Vagina (tissue), 2 donors: ENCODE measurements at regions not wholly inside any gene's neighbourhood (a gene's known extent, or its start where the extent isn't known, plus 50 kb on each side); places are given as distances from the start of the nearest gene placed in this dataset.

Experiments used
- DNase-seq, 2 donors: peaks; one replicate each; pipeline ENCODE4 v3.0.0-alpha.2; 2017; ENCODE audit errors: extremely low spot score in 2 of 2
- H3K27ac ChIP-seq: fragments of 200-600 bp; sonication (generic); one replicate; pipeline ENCODE4 v1.5.1; 2019
- H3K27me3 ChIP-seq: fragments of 200-600 bp; sonication (generic); one replicate; pipeline ENCODE4 v1.5.1; 2019
- H3K36me3 ChIP-seq, 2 donors: fragments of 200-600 bp; sonication (generic); one replicate each; pipeline ENCODE4 v1.5.1; 2017 to 2019
- H3K4me1 ChIP-seq: fragments of 200-600 bp; sonication (generic); one replicate; pipeline ENCODE4 v1.5.1; 2019
- H3K4me3 ChIP-seq, 2 donors: fragments of 200-600 bp; sonication (generic); 1 replicate in 1 of 2; 2 replicates in 1 of 2; pipeline ENCODE4 v1.5.1; 2016 to 2019
- H3K9me3 ChIP-seq: fragments of 200-600 bp; sonication (generic); one replicate; pipeline ENCODE4 v1.5.1; 2019
- POLR2A ChIP-seq, 2 donors: fragments of 450-650 bp; IDR thresholded peaks; one replicate each; pipeline ENCODE4 v1.6.1; 2017; ENCODE audit warnings: antibody characterized with exemption in 2 of 2, mild to moderate bottlenecking in 2 of 2, moderate library complexity in 2 of 2
- POLR2AphosphoS5 ChIP-seq, 2 donors: sonication (generic); formaldehyde crosslinking; IDR thresholded peaks; one replicate each; pipeline ENCODE4 v1.9.0; 2017; ENCODE audit warnings: antibody characterized with exemption in 2 of 2, mild to moderate bottlenecking in 2 of 2, low read depth in 1 of 2; ENCODE audit not compliant: insufficient read depth in 1 of 2
- intact Hi-C: fragments of 100-400 bp; cut with DNase I; formaldehyde crosslinking; loops from one replicate; pipeline ENCODE4 v1.15.1; 2023
- TF ChIP-seq, protein P1 (sequence below), 3 experiments: fragments of 450-650 bp in 2 of 3; fragments of 200-600 bp in 1 of 3; sonication (generic) in 1 of 3; IDR thresholded peaks; one replicate each; pipeline ENCODE4 v1.5.1; 2017 to 2019; ENCODE audit warnings: antibody characterized with exemption in 3 of 3, mild to moderate bottlenecking in 2 of 3, moderate library complexity in 2 of 3

DNA sequence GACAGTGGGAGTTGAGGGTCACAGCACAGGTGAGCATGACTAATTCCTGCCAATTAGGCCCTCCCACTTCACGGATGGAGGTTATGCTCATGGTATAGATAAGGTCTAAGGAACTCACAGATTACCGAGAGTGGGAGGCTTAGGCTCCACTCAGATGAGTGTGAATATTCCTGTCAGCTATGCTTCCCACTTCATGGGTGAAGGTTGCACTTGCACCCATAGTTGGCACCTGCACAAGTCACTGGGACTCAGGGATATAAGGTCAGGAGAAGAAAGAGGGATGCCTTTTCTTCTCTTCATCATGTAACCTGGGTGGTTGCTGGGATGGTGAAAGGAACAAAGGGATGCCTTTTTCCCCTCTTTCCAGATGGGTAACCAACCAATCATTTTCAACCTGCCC is 264.9 kb upstream of the TNC start:
- no peak overlapping the region for H3K27ac ChIP-seq
- intact Hi-C loops, result no loop called here
- TF ChIP-seq POLR2A (IDR thresholded peaks at IDR 0.05), result no peak
- no peak overlapping the region for H3K4me3 ChIP-seq
- DNase-seq, result no peak
- H3K9me3 ChIP-seq, result peaks cover 5% of the 10 kb centered on the region
- H3K4me1 ChIP-seq, result no peaks in the 10 kb centered on the region
- no peaks in the 10 kb centered on the region for H3K36me3 ChIP-seq
- no peaks in the 10 kb centered on the region for H3K27me3 ChIP-seq

DNA sequence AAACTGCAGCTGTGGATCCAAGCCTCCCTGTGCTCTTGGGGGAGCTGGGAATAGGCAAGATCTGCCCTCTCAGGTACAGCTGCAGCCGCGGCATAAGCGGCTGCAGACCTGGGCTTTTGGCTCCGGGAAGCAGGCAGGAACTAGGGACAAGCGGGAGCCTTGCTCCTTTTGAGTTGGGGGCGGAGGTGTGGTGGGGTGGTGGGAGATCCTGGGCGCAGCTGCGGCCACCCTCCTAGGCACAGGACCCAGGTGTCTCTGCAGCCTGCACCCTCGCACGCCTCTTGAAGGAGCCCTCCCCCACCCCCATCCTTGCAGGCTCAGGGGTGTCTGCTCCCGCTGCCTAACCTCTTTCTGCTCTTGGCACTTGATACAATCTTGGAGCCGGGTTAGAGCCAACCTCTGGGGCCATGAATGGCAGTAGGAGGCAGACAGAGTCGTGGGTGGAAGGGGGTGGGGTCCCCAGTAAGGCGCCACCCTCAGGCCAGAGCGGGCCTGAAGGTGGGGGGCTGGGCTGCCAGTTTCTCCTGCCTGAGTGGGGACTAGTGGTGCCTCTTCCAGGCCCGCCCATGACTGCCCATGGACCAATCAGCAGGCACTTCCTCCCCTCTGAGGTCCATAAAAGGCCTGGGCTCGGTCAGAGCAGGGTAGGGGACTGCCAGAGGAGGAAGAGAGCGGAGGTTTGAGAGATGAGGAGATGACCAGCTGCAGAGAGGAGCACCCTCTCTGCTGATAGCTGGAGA is 267.6 kb upstream of the TNC start:
- intact Hi-C loops, result no loop called here
- TF ChIP-seq POLR2AphosphoS5 (IDR thresholded peaks at IDR 0.05; ENCODE audit: insufficient read depth in 1 of 2, low read depth in 1 of 2), result no peak
- TF ChIP-seq, protein P1, sequence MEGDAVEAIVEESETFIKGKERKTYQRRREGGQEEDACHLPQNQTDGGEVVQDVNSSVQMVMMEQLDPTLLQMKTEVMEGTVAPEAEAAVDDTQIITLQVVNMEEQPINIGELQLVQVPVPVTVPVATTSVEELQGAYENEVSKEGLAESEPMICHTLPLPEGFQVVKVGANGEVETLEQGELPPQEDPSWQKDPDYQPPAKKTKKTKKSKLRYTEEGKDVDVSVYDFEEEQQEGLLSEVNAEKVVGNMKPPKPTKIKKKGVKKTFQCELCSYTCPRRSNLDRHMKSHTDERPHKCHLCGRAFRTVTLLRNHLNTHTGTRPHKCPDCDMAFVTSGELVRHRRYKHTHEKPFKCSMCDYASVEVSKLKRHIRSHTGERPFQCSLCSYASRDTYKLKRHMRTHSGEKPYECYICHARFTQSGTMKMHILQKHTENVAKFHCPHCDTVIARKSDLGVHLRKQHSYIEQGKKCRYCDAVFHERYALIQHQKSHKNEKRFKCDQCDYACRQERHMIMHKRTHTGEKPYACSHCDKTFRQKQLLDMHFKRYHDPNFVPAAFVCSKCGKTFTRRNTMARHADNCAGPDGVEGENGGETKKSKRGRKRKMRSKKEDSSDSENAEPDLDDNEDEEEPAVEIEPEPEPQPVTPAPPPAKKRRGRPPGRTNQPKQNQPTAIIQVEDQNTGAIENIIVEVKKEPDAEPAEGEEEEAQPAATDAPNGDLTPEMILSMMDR (IDR thresholded peaks at IDR 0.05), result no peak
- TF ChIP-seq POLR2A (IDR thresholded peaks at IDR 0.05), result no peak
- peaks cover 5% of the 10 kb centered on the region for H3K9me3 ChIP-seq

DNA sequence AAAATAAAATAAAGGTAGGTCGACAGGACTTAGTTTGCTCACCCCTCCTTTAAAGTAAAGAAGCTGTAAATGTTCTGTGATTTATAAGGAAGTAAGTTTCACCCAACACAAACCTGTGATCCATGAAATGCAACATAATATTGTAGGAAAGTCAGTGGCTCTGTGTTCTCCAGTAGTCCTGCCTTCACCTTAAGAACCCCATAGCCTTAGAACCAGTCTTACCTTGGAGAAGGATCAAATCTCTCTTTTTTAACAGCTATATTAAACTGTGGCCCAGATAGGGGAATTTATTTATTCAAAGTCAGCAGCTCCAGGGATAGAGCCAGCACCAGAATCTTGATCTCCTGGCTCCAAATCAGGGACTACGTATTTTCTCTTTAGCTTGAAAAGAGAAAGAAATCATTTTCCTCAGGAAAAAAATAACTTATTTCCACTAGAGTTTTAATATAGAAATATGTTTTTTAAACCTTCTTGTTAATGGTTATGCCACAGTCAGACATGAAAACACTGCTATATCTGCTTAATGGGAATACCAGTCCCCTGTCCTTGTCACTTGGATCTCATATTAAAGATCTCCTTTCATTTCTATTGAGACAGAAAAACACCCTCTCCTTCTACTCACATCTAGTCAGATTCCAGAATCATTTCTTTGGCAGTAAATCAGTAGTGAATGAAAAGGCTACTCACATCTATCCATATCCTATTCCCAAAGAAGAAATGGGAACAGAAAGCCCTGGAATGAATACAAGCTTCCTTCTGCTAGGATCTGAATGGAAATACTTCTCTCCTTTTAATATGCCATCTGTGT is 269.2 kb upstream of the TNC start:
- H3K4me3 ChIP-seq, result no peak overlapping the region
- peak overlapping the region; percentile 13 for H3K27ac ChIP-seq
- no peaks in the 10 kb centered on the region for H3K27me3 ChIP-seq
- no peak for TF ChIP-seq POLR2A (IDR thresholded peaks at IDR 0.05)
- TF ChIP-seq, protein P1 (IDR thresholded peaks at IDR 0.05), result no peak
- no peak for TF ChIP-seq POLR2AphosphoS5 (IDR thresholded peaks at IDR 0.05; ENCODE audit: insufficient read depth in 1 of 2, low read depth in 1 of 2)
- DNase-seq, result no peak
- H3K36me3 ChIP-seq, result no peaks in the 10 kb centered on the region
- H3K4me1 ChIP-seq, result no peaks in the 10 kb centered on the region
- H3K9me3 ChIP-seq, result peaks cover 5% of the 10 kb centered on the region
- intact Hi-C loops, result no loop called here

More for the DNA sequence above, 267.6 kb upstream of the TNC start:
- Histone ChIP-seq H3K36me3 (no peaks in the 10 kb centered on the region), H3K27ac (no peak overlapping the region), H3K27me3 (no peaks in the 10 kb centered on the region), H3K4me3 (no peak overlapping the region), H3K4me1 (no peaks in the 10 kb centered on the region)
- no peak for DNase-seq

DNA sequence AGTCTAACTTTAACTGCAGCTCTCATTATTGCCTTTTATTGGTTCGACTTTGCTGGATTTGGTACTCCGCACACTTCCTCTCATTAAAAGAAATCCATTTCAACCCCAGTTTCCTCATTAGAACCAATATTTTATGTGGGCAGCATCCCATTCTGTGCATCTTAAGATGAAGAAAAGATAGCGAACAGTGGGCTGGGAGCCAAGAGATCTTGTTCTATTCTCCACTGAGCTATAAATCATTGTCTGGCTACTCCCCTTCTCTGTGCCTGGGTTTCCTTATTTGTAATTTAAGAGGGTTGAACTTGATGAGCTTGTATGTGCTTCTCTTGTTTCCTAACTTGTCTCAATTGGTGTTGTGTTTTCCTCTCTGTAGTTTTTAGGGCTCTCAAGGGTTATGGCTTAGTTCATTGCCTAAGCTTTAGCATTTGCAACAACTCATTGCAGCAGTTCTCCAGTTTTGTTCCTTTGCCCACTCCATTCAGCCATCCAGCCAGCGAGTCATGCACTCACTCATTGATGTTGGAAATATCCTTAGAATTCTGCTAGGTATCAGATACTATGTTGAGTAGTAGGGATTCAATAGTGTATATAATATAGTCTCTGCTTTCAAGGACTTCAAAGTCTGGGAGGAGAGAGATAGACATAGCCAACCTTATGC is 273.3 kb upstream of the TNC start:
- H3K4me1 ChIP-seq, result peaks cover 8% of the 10 kb centered on the region
- H3K27me3 ChIP-seq, result no peaks in the 10 kb centered on the region
- no peak overlapping the region for H3K27ac ChIP-seq
- intact Hi-C loops, result no loop called here
- H3K36me3 ChIP-seq, result no peaks in the 10 kb centered on the region
- no peak overlapping the region for H3K4me3 ChIP-seq
- H3K9me3 ChIP-seq, result no peaks in the 10 kb centered on the region
- DNase-seq, result no peak
- TF ChIP-seq POLR2AphosphoS5 (IDR thresholded peaks at IDR 0.05; ENCODE audit: insufficient read depth in 1 of 2, low read depth in 1 of 2) (no peak), POLR2A (IDR thresholded peaks at IDR 0.05) (no peak)
- TF ChIP-seq, protein P1 (IDR thresholded peaks at IDR 0.05), result no peak

DNA sequence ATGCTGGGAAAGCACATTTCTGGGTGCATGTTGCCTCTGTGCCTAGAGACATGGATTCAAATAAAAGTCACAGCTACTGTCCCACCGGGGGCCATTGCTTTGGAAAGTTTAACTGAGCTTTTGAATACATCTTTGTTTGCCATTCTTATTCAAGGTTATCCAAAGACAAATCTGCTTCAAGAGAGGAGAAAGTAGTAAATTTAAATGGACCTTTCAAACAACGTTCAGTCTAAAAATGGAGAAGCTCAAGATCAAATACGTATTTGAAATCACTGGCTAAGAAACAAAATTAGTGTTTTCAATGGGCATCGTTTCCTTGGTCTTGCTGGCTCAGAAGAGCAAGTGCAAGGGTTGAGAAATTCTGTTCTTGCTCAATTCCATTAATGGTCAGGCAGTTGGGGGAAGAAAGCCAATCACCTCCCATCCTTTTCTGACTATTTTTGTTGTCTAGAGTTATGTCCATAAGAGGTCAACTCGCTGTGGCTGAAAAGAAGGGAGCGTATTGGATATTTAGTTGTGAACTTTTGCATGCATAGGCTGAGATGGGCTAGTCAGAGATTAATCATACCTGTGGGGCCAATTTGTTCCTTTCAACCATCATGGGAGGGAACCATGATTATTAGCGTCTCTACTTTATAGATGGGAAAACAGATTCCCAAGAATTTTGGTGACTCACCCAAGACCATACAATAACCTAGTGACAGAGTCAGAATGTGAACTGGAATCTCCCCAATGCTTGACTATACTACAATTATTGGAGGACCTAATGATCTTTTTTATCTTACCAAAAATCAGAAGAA is 276.2 kb upstream of the TNC start:
- Histone ChIP-seq H3K36me3 (no peaks in the 10 kb centered on the region), H3K4me1 (peaks cover 8% of the 10 kb centered on the region), H3K4me3 (no peak overlapping the region), H3K27me3 (no peaks in the 10 kb centered on the region), H3K9me3 (no peaks in the 10 kb centered on the region), H3K27ac (no peak overlapping the region)
- TF ChIP-seq POLR2A (IDR thresholded peaks at IDR 0.05) (no peak), POLR2AphosphoS5 (IDR thresholded peaks at IDR 0.05; ENCODE audit: insufficient read depth in 1 of 2, low read depth in 1 of 2) (no peak)
- TF ChIP-seq, protein P1 (IDR thresholded peaks at IDR 0.05), result no peak
- intact Hi-C loops, result no loop called here
- no peak for DNase-seq
